HG03175 (cell line): ENCODE measurements at regions not wholly inside any gene's neighbourhood (a gene's known extent, or its start where the extent isn't known, plus 50 kb on each side); places are given as distances from the start of the nearest gene placed in this dataset.
"Not testable (repeated sequence)": the region's sequence is repeated elsewhere in the genome, so short reads cannot be mapped to it uniquely, and the experiment has no call there.

Experiments
- ATAC-seq: cut with Tn5 transposase; IDR thresholded peaks from one replicate; pipeline ENCODE4 v1.9.1; 2021; ENCODE audit warnings: mild to moderate bottlenecking, moderate library complexity; ENCODE audit not compliant: unreplicated experiment

GRCh38 chr6:92114091-92114675, 1305.2 kb downstream of the EPHA7 start:
- ATAC-seq: no peak

- no peak for ATAC-seq
Observed at GRCh38 chr6:92111386-92111785, 1308.0 kb downstream of the EPHA7 start.

DNA sequence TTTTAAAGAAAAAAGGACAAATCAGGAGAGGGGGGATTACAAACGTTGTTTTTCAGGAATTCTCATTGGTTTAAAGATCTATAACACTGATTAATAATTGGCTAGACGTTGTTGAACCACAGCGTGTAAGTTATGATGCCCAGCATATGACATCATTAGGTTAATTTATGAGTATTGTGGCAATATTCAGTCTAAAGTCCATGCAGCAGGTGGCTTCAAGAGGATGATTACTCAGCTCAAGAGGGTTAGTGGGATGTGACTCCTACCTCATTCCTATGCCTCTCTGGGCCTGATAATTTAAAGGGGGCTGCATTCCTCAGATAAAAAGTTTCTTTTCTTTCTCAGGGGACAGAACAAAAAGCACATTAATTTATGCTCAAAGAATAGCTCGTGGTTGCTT, 1309.0 kb downstream of the EPHA7 start:
- no peak for ATAC-seq

DNA sequence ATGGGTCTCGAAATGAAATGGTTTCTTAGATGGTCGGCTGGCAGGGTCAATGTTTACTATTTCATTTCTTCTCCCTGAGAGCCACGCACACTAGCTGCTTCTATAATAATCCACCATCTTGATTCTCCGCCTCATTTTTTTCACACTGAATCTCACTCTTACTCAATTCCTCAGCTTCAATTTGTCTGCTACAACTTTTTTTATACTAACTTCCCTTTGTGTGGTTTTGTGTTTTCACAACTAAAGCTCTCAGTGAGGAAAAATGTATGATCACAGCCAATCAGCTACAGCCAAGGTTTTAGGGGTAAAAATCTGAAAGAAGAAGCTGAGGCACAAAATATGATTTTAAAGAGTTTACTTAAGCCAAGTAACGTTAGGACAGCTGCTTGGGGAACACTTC, 1309.4 kb downstream of the EPHA7 start:
- no peak for ATAC-seq

- no peak for ATAC-seq
Observed at GRCh38 chr6:92109256-92109655, 1310.1 kb downstream of the EPHA7 start.

DNA sequence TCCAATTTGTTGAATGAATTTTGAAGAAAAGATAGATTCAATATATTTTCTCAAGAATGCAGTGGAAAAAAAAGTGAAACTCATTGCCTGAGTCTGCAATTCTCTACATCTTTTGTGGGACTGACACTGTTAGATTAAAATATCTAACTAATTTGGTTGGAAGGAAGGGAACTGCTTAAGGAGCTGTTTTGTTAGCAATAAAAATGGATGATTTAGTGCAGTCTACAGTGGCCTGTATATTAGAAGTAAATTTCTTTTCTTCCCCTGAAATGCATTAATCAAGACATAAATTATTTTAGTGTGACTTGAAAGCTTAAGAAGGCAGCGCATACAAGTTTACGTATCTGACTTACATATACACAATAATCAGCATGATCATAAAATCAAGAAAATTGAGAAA, 1332.6 kb downstream of the EPHA7 start:
- ATAC-seq: no peak

GRCh38 chr6:92083914-92084313, 1335.4 kb downstream of the EPHA7 start:
- not testable (repeated sequence) for ATAC-seq

DNA sequence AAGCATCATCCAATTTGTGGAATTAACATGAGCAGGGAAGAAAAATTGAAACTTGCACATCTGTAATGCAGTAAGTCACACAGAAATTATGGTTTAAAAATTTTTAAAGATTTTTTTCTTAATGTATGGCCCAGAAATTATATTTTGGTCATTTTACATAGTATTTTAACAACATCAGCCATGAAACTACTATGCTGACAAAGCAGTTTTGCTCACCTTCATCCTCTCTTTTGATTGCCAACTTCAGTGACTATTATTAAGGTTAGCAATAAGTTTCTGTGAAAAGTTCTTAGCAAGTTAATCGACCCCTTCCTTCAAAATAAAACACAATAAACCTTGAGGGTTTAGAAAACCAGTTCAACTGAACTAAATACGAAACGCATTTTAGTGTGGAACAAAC, 1347.0 kb downstream of the EPHA7 start:
- no peak for ATAC-seq

- no peak for ATAC-seq
Observed at GRCh38 chr6:92069781-92070180, 1349.6 kb downstream of the EPHA7 start.

- no peak for ATAC-seq
Observed at GRCh38 chr6:92052513-92052912, 1366.8 kb downstream of the EPHA7 start.

DNA sequence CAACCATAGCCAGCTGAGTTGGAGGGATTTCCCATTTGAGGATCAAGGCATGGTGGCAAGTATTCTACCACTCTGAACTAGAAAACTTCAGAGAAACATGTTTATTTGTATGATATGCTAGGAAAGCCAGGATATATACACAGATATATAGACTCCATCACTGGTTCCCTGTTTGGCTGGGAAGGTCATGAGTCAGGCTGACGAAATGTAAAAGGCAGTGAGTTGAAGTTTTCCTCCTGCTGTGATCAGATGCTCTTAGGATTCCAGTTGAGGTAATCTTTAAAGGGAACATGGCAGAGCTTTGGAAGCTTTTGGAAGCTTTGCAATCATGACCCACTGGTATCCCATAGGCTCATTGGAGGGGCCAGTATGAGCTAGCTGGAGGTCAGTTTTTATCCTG, 1369.1 kb downstream of the EPHA7 start:
- ATAC-seq: no peak

DNA sequence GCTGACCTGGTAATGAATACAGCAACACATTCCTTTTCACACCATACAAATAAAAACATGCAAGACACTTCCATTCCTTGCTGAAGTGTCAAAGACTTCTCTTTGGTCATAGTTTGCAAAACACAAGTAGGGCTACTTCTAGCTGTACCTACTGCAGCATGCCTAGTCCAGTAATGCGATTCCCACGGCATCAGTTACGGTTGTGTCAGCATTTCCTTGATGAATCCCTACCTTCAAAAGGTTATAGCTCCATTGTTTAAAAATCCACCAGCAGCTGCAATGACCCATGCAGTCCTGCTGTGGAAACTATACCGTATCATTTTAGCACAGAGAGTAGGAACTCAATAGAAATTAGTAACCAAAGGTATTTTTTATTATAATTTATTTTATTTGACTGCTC, 1371.5 kb downstream of the EPHA7 start:
- no peak for ATAC-seq

DNA sequence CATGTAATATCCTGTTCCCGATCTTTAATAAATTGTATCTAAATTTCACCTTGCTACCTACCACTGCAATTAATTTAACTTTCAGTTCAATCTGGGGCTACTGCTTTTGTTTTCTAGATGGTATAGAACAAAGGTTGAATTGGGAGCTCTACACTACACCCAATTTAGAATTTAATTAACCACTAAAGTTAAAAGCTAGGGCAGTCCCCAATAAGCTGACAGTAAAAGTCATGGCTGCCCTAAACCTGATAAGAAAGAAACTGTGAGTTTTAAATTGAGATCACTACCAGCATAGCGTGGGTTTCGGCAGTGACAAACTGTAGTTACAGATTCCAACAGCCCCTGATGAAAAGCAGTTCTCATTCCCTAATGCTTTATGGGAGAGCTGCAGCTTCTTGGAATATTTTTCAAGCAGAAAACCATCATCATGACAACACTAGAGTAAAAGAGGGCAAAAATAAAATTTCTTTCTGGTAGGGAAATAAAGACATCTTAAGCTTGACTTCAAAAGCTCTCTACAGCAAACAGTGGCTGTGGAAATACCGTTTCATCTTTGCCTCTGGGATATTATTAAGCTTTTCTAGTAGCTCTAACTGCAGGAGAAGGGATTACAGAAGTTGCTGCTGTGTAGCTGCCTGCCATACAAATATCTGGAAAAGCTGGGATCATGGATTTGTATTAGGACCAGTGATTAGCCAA, 1372.1 kb downstream of the EPHA7 start:
- no peak for ATAC-seq

GRCh38 chr6:92044312-92044711, 1375.0 kb downstream of the EPHA7 start:
- ATAC-seq: no peak

GRCh38 chr6:92043777-92044176, 1375.6 kb downstream of the EPHA7 start:
- ATAC-seq: no peak

DNA sequence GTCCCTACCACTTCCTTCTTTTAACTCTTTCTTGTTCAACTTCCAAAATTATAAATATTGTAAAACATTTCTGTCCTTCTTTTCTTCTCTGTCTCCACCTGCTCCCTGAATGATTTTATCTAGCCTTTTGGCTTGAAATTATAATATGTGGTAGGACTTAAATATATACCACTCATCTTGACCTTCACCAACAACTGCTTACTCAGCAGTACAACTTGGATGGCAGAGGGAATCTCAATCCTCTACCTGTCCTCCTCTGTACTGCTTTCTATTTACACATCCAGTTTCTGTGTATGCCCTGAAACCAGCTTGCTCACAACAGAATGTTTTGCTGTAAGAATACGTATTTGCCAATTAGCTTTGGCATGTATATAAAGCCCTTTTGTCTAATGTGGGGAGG, 1392.5 kb downstream of the EPHA7 start:
- no peak for ATAC-seq

GRCh38 chr6:92024881-92025280, 1394.5 kb downstream of the EPHA7 start:
- no peak for ATAC-seq

DNA sequence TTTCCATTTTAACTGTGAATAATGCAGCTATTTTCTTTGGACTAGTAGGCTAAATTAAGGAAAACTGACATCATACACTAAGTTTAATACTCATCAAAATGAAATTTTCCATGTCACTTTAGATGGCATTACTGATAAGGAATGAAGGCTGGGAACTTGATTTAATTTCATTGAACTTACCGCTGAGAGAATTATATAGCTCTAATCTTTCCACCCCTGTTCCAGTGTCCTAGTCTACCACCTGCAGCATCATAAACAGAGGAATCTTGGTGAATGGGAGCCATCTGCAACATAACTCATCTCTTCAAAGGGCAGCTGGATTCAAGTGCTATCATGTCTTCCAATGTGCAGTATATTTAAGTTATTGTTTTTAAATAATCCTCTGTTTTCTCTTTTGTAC, 1395.2 kb downstream of the EPHA7 start:
- ATAC-seq: no peak

- ATAC-seq: no peak
Observed at GRCh38 chr6:92023410-92023966, 1395.9 kb downstream of the EPHA7 start.

DNA sequence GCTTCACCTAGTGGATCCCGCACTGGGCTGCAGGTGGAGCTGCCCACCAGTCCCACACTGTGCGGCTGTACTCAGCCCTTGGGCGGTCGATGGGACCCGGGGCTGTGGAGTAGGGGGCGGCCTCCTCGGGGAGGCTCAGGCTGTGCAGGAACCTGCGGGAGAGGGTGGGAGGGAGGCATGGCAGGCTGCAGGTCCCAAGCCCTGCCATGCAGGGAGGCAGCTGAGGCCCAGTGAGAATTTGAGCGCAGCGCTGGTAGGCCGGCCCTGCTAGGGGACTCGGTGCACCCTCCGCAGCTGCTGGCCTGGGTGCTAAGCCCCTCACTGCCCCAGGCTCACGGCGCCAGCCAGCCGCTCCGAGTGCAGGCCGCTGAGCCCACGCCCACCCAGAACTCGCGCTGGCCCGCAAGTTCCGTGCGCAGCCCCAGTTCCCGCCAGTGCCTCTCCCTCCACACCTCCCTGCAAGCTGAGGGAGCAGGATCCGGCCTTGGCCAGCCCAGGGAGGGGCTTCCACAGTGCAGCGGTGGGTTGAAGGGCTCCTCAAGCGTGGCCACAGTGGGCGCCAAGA, 1407.6 kb downstream of the EPHA7 start:
- ATAC-seq: no peak

DNA sequence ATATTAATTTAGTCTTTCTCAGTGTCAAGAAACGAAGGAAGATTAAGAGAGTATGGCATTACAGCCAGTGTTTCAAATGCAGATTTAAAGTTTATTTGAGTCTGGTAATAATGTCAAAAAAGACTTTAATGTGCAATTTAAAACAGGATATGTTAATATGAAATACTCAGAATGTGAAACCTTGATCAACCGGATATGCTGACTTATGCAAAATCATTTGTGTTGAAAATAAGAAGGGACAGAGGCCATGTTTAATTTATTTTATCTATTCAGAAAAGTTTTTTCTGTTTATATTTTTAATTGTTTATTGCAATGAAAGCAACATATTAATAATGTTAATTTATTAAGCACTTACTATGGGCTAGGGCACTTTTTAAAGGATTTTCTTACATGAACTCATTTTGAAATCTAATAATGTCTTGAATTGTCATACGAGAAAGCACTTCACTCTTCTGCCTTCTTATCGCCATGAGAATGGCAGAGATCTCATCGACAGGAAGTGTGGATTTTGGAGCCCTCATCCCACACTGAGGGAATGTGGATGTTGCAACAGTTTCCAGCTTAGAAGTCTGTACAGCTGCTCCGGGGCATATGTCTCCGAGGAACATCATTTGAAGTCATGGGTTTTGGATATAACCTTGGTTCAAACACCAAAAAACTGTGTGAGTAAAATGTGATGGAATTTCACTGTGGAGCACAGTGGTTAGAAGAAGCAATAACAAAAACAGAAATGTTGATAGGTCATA, 1410.4 kb downstream of the EPHA7 start:
- no peak for ATAC-seq

- ATAC-seq: no peak
Observed at GRCh38 chr6:92000112-92000511, 1413.2 kb upstream of the MAP3K7 start.
